Endothelial cell of umbilical vein (primary cell): ENCODE measurements at regions not wholly inside any gene's neighbourhood (a gene's known extent, or its start where the extent isn't known, plus 50 kb on each side); places are given as distances from the start of the nearest gene placed in this dataset.

Source experiments
- BruUV-seq: library from RNA; stranded (reverse); fragments of 400-500 nt; replicated peaks from 2 replicates; lab custom pipeline; 2021; lab: Mats Ljungman, UMichigan
- CTCF ChIA-PET: fragments of 300-600, 350-600 bp; sonication (Branson Sonifier 250); formaldehyde crosslinking; loops from one replicate; lab custom pipeline; 2021; ENCODE audit warnings: antibody characterized with exemption, inconsistent platforms; lab: Charles Lee
- POLR2A ChIA-PET: fragments of 300-600, 350-600 bp; sonication (Branson Sonifier 250); formaldehyde crosslinking; loops from one replicate; lab custom pipeline; 2021; ENCODE audit warnings: antibody characterized with exemption, inconsistent platforms; lab: Charles Lee
- DNase-seq: peaks from one replicate; pipeline ENCODE4 v3.0.0-alpha.2; 2011; ENCODE audit warnings: low read depth, low spot score
- FAIRE-seq: peaks from 2 replicates; lab custom pipeline; 2011; peaks lifted over from hg19 to GRCh38; lab: Jason Lieb, UNC
- H2AFZ ChIP-seq: 2 replicates; pipeline ENCODE4 v1.6.0; 2012; ENCODE audit warnings: low read depth, low read length, control low read depth, inconsistent platforms
- H3K27ac ChIP-seq: 2 replicates; pipeline ENCODE4 v1.5.1; 2011; ENCODE audit warnings: low read depth, mild to moderate bottlenecking, control low read depth, low read length, moderate library complexity; ENCODE audit not compliant: insufficient read depth
- H3K27me3 ChIP-seq, 2 experiments: 2 replicates each; pipeline versions ENCODE4 v1.6.0 to v1.6.1; 2011; ENCODE audit warnings: low read length in 2 of 2, mixed read lengths in 1 of 2; ENCODE audit not compliant: control insufficient read depth in 2 of 2, insufficient read depth in 2 of 2
- H3K36me3 ChIP-seq, 2 experiments: 2 replicates in 1 of 2; 3 replicates in 1 of 2; pipeline ENCODE4 v1.5.1; 2011; ENCODE audit warnings: low read length in 2 of 2, mild to moderate bottlenecking in 1 of 2, moderate library complexity in 1 of 2; ENCODE audit not compliant: control insufficient read depth in 2 of 2, insufficient read depth in 2 of 2; ENCODE audit errors: extremely low read depth in 1 of 2
- H3K4me1 ChIP-seq: 3 replicates; pipeline ENCODE4 v1.5.1; 2011; ENCODE audit warnings: mild to moderate bottlenecking, low read length; ENCODE audit not compliant: control insufficient read depth, insufficient read depth; ENCODE audit errors: extremely low read depth
- H3K4me2 ChIP-seq: 2 replicates; pipeline ENCODE4 v1.6.1; 2011; ENCODE audit warnings: low read length, control low read depth, mixed read lengths; ENCODE audit not compliant: insufficient read depth
- H3K4me3 ChIP-seq, 3 experiments: fragments of 200-600 bp in 1 of 3; sonication (generic), shearing (Covaris generic) in 1 of 3; replicated peaks in 1 of 3; 2 replicates each; pipeline ENCODE4 v1.5.1; 2011 to 2016; ENCODE audit warnings: control low read depth in 3 of 3, low read length in 3 of 3, mild to moderate bottlenecking in 2 of 3, inconsistent platforms in 1 of 3, low read depth in 1 of 3, moderate library complexity in 1 of 3; ENCODE audit not compliant: insufficient read depth in 1 of 3
- H3K79me2 ChIP-seq: 2 replicates; pipeline ENCODE4 v1.6.0; 2012; ENCODE audit warnings: low read length, inconsistent platforms; ENCODE audit not compliant: control insufficient read depth, insufficient read depth
- H3K9ac ChIP-seq: replicated peaks from 2 replicates; pipeline ENCODE3; 2011; ENCODE audit warnings: low read length, control low read depth; ENCODE audit not compliant: insufficient read depth; ENCODE audit errors: extremely low read depth
- H3K9me1 ChIP-seq: replicated peaks from 3 replicates; pipeline ENCODE4 v1.6.0; 2011; ENCODE audit warnings: mild to moderate bottlenecking, low read length; ENCODE audit not compliant: control insufficient read depth, insufficient read depth; ENCODE audit errors: extremely low read depth
- H3K9me3 ChIP-seq: replicated peaks from 2 replicates; pipeline ENCODE4 v1.5.1; 2012; ENCODE audit warnings: low read length, inconsistent platforms; ENCODE audit not compliant: control insufficient read depth, insufficient read depth
- H4K20me1 ChIP-seq: replicated peaks from 2 replicates; pipeline ENCODE3; 2011; ENCODE audit warnings: mild to moderate bottlenecking, low read length; ENCODE audit not compliant: control insufficient read depth, insufficient read depth; ENCODE audit errors: extremely low read depth
- CTCF ChIP-seq, 2 donors: IDR thresholded peaks; 1 replicate in 1 of 2; 2 replicates in 1 of 2; pipeline ENCODE4 v1.5.1; 2011; ENCODE audit warnings: low read length in 2 of 2, mild to moderate bottlenecking in 2 of 2, moderate library complexity in 2 of 2, control low read depth in 1 of 2, inconsistent platforms in 1 of 2, low read depth in 1 of 2; ENCODE audit not compliant: insufficient read depth in 1 of 2; ENCODE audit errors: extremely low read depth in 1 of 2
- EZH2 ChIP-seq: IDR thresholded peaks from 2 replicates; pipeline ENCODE4 v1.6.1; 2012; ENCODE audit warnings: borderline replicate concordance, low read depth, mild to moderate bottlenecking, moderate library complexity, low read length, inconsistent platforms; ENCODE audit not compliant: severe bottlenecking
- FOS ChIP-seq: IDR thresholded peaks from 2 replicates; pipeline ENCODE4 v1.6.1; 2011; ENCODE audit warnings: mild to moderate bottlenecking, low read length, moderate library complexity, borderline replicate concordance; ENCODE audit not compliant: insufficient read depth
- GATA2 ChIP-seq: IDR thresholded peaks from 2 replicates; pipeline ENCODE4 v1.7.0; 2011; ENCODE audit warnings: low read depth, mild to moderate bottlenecking, moderate library complexity, mixed read lengths, low read length; ENCODE audit not compliant: insufficient read length, insufficient read depth
- MYC ChIP-seq: IDR thresholded peaks from one replicate; pipeline ENCODE4 v1.6.1; 2011; ENCODE audit warnings: mild to moderate bottlenecking, low read depth, low read length
- POLR2A ChIP-seq: IDR thresholded peaks from 2 replicates; pipeline ENCODE4 v1.6.1; 2012; ENCODE audit warnings: low read depth, mild to moderate bottlenecking, control low read depth, low read length
- POLR2AphosphoS5 ChIP-seq: IDR thresholded peaks from 2 replicates; pipeline ENCODE4 v1.6.1; 2012; ENCODE audit warnings: low read depth, mild to moderate bottlenecking, control low read depth, low read length, moderate library complexity; ENCODE audit not compliant: insufficient read depth
- dilution Hi-C: fragments of 300-500 bp; cut with MboI; formaldehyde crosslinking; loops from one replicate; pipeline ENCODE4 v1.15.0; 2019; ENCODE audit warnings: low sequenced_read_pairs; ENCODE audit not compliant: extremely low pct_ligation_motif_present
- intact Hi-C: fragments of 100-400 bp; cut with micrococcal nuclease; formaldehyde crosslinking; loops from one replicate; pipeline ENCODE4 v1.10.0; 2022
- TF ChIP-seq, protein P1 (sequence below): IDR thresholded peaks from 2 replicates; pipeline ENCODE4 v1.6.1; 2011; ENCODE audit not compliant: insufficient read depth, insufficient read length

GRCh38 chr9:86637515-86637914 lies 283.3 kb upstream of the TUT7 start:
- ChIA-PET POLR2A (no interaction called here), CTCF (no interaction called here)
- no peak overlapping the region for H3K4me3 ChIP-seq
- DNase-seq (peak; percentile 6), FAIRE-seq (no peak)
- H3K79me2 ChIP-seq, result no peaks in the 10 kb centered on the region
- dilution Hi-C loops, result no loop called here
- no peaks in the 10 kb centered on the region for H3K9me3 ChIP-seq
- intact Hi-C loops, result no loop called here
- BruUV-seq, result no TSS peak
- H3K9ac ChIP-seq, result no peak overlapping the region
- H3K36me3 ChIP-seq, result no peaks in the 10 kb centered on the region
- H2AFZ ChIP-seq, result no peak overlapping the region
- no peaks in the 10 kb centered on the region for H4K20me1 ChIP-seq
- H3K27me3 ChIP-seq, result no peaks in the 10 kb centered on the region
- no peaks in the 10 kb centered on the region for H3K9me1 ChIP-seq
- H3K4me2 ChIP-seq, result no peak overlapping the region
- H3K27ac ChIP-seq, result no peak overlapping the region
- H3K4me1 ChIP-seq, result no peaks in the 10 kb centered on the region
- TF ChIP-seq MYC, result no peak
- TF ChIP-seq, protein P1, sequence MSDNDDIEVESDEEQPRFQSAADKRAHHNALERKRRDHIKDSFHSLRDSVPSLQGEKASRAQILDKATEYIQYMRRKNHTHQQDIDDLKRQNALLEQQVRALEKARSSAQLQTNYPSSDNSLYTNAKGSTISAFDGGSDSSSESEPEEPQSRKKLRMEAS, result no peak
- peak; percentile 10 to 39 for TF ChIP-seq CTCF (IDR thresholded peaks at IDR 0.05; ENCODE audit: extremely low read depth in 1 of 2, insufficient read depth in 1 of 2, low read depth in 1 of 2, low read length in 2 of 2)

DNA sequence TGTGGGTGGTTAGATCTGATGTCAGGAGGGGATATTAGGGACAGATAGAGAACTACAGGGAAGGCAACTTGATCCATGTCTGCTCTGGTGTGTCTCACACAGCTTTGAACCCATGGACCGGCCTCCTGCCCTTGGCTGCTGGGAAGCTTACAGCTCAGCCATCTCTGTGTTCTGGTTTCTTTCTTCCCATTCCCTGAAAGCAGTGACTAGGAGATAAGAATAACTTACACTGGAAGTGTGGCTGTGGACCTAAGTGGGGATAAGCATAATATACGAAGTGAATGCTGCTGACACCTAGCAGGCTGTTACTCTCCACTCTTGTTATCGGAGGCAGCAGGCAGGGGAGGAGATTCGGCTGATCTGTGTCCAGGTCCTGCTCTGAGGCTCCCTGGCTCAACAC lies 282.3 kb upstream of the TUT7 start:
- Histone ChIP-seq H2AFZ (no peak overlapping the region), H3K4me2 (no peak overlapping the region), H3K36me3 (no peaks in the 10 kb centered on the region), H3K9ac (no peak overlapping the region), H3K9me1 (no peaks in the 10 kb centered on the region), H3K9me3 (no peaks in the 10 kb centered on the region), H3K4me3 (no peak overlapping the region), H3K27me3 (no peaks in the 10 kb centered on the region), H3K4me1 (no peaks in the 10 kb centered on the region), H4K20me1 (no peaks in the 10 kb centered on the region), H3K27ac (no peak overlapping the region), H3K79me2 (no peaks in the 10 kb centered on the region)
- dilution Hi-C loops, result no loop called here
- CTCF ChIA-PET, result no interaction called here
- no TSS peak for BruUV-seq
- intact Hi-C loops, result no loop called here
- TF ChIP-seq POLR2A (no peak), GATA2 (no peak), EZH2 (no peak), FOS (no peak), MYC (no peak), POLR2AphosphoS5 (no peak), CTCF (IDR thresholded peaks at IDR 0.05; ENCODE audit: extremely low read depth in 1 of 2, insufficient read depth in 1 of 2, low read depth in 1 of 2, low read length in 2 of 2) (no peak)
- TF ChIP-seq, protein P1, result no peak
- DNase-seq (no peak), FAIRE-seq (no peak)
- POLR2A ChIA-PET, result no interaction called here
